Astrocyte (in vitro differentiated cells and primary cell): ENCODE measurements at regions not wholly inside any gene's neighbourhood (a gene's known extent, or its start where the extent isn't known, plus 50 kb on each side); places are given as distances from the start of the nearest gene placed in this dataset.

ENCODE experiments used
- DNase-seq: peaks from one replicate; pipeline ENCODE4 v3.0.0-alpha.2; 2010; ENCODE audit warnings: low read depth
- FAIRE-seq: peaks from 2 replicates; lab custom pipeline; 2011; peaks lifted over from hg19 to GRCh38; lab: Jason Lieb, UNC
- H2AFZ ChIP-seq: 2 replicates; pipeline ENCODE4 v1.6.0; 2012; ENCODE audit warnings: low read depth, low read length, inconsistent platforms
- H3K27ac ChIP-seq: 2 replicates; pipeline ENCODE4 v1.5.1; 2011; ENCODE audit warnings: low read depth, low read length, inconsistent platforms
- H3K27me3 ChIP-seq: 2 replicates; pipeline ENCODE4 v1.6.0; 2011; ENCODE audit warnings: low read length, inconsistent platforms; ENCODE audit not compliant: insufficient read depth
- H3K36me3 ChIP-seq: 2 replicates; pipeline ENCODE4 v1.5.1; 2011; ENCODE audit warnings: low read length, inconsistent platforms; ENCODE audit not compliant: insufficient read depth
- H3K4me1 ChIP-seq: 2 replicates; pipeline ENCODE4 v1.5.1; 2011; ENCODE audit warnings: low read length, inconsistent platforms; ENCODE audit not compliant: insufficient read depth
- H3K4me2 ChIP-seq: 2 replicates; pipeline ENCODE4 v1.6.0; 2012; ENCODE audit warnings: low read length, inconsistent platforms
- H3K4me3 ChIP-seq: 2 replicates; pipeline ENCODE4 v1.5.1; 2011; ENCODE audit warnings: low read depth, mild to moderate bottlenecking, low read length, inconsistent platforms; ENCODE audit not compliant: insufficient read depth
- H3K79me2 ChIP-seq: 2 replicates; pipeline ENCODE4 v1.6.0; 2012; ENCODE audit warnings: mild to moderate bottlenecking, low read length, inconsistent platforms; ENCODE audit not compliant: insufficient read depth
- H3K9ac ChIP-seq: 2 replicates; pipeline ENCODE4 v1.6.0; 2012; ENCODE audit warnings: mild to moderate bottlenecking, low read length, inconsistent platforms
- H3K9me3 ChIP-seq: 2 replicates; pipeline ENCODE4 v1.5.1; 2012; ENCODE audit warnings: low read depth, mild to moderate bottlenecking, low read length, inconsistent platforms; ENCODE audit not compliant: insufficient read depth
- H4K20me1 ChIP-seq: 2 replicates; pipeline ENCODE4 v1.6.0; 2012; ENCODE audit warnings: low read length, inconsistent platforms; ENCODE audit not compliant: insufficient read depth
- H3K27ac Mint-ChIP-seq: one replicate; pipeline ENCODE4 v1.8.0; 2021; ENCODE audit warnings: mild to moderate bottlenecking, mixed read lengths; ENCODE audit not compliant: unreplicated experiment
- H3K27me3 Mint-ChIP-seq: one replicate; pipeline ENCODE4 v1.8.0; 2021; ENCODE audit warnings: low read depth, mixed read lengths; ENCODE audit not compliant: unreplicated experiment
- H3K36me3 Mint-ChIP-seq: one replicate; pipeline ENCODE4 v1.8.0; 2021; ENCODE audit warnings: low read depth, mixed read lengths; ENCODE audit not compliant: unreplicated experiment
- H3K4me1 Mint-ChIP-seq: one replicate; pipeline ENCODE4 v1.8.0; 2021; ENCODE audit warnings: low read depth, mixed read lengths; ENCODE audit not compliant: unreplicated experiment
- H3K4me3 Mint-ChIP-seq: one replicate; pipeline ENCODE4 v1.8.0; 2021; ENCODE audit warnings: mild to moderate bottlenecking, moderate library complexity, mixed read lengths; ENCODE audit not compliant: unreplicated experiment
- H3K9me3 Mint-ChIP-seq: one replicate; pipeline ENCODE4 v1.8.0; 2021; ENCODE audit warnings: mild to moderate bottlenecking, mixed read lengths; ENCODE audit not compliant: unreplicated experiment
- EZH2 ChIP-seq: IDR thresholded peaks from 2 replicates; pipeline ENCODE4 v1.6.1; 2012; ENCODE audit warnings: mild to moderate bottlenecking, low read length, inconsistent platforms; ENCODE audit not compliant: insufficient read depth
- TF ChIP-seq, protein P1 (sequence below): IDR thresholded peaks from 2 replicates; pipeline ENCODE4 v1.5.1; 2011; ENCODE audit warnings: low read depth, mild to moderate bottlenecking, inconsistent platforms, low read length, moderate library complexity; ENCODE audit not compliant: insufficient read depth

GRCh38 chr3:102125197-102125993, 276.1 kb downstream of the NFKBIZ start:
- Histone ChIP-seq H3K4me2 (no peak overlapping the region), H3K27me3 (no peaks in the 10 kb centered on the region), H3K79me2 (no peaks in the 10 kb centered on the region), H2AFZ (no peak overlapping the region), H4K20me1 (no peaks in the 10 kb centered on the region), H3K36me3 (no peaks in the 10 kb centered on the region), H3K4me3 (no peak overlapping the region), H3K4me1 (peaks cover 2% of the 10 kb centered on the region), H3K9me3 (peaks cover 4% of the 10 kb centered on the region), H3K27ac (no peak overlapping the region), H3K9ac (no peak overlapping the region)
- TF ChIP-seq EZH2, result no peak
- TF ChIP-seq, protein P1, sequence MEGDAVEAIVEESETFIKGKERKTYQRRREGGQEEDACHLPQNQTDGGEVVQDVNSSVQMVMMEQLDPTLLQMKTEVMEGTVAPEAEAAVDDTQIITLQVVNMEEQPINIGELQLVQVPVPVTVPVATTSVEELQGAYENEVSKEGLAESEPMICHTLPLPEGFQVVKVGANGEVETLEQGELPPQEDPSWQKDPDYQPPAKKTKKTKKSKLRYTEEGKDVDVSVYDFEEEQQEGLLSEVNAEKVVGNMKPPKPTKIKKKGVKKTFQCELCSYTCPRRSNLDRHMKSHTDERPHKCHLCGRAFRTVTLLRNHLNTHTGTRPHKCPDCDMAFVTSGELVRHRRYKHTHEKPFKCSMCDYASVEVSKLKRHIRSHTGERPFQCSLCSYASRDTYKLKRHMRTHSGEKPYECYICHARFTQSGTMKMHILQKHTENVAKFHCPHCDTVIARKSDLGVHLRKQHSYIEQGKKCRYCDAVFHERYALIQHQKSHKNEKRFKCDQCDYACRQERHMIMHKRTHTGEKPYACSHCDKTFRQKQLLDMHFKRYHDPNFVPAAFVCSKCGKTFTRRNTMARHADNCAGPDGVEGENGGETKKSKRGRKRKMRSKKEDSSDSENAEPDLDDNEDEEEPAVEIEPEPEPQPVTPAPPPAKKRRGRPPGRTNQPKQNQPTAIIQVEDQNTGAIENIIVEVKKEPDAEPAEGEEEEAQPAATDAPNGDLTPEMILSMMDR, result no peak
- H3K9me3 Mint-ChIP-seq, result peaks cover 1% of the 10 kb centered on the region
- H3K27ac Mint-ChIP-seq, result no peak overlapping the region
- no peak overlapping the region for H3K4me3 Mint-ChIP-seq
- FAIRE-seq (no peak), DNase-seq (no peak)
- peaks cover 6% of the 10 kb centered on the region for H3K4me1 Mint-ChIP-seq
- H3K36me3 Mint-ChIP-seq, result no peaks in the 10 kb centered on the region
- no peaks in the 10 kb centered on the region for H3K27me3 Mint-ChIP-seq

DNA sequence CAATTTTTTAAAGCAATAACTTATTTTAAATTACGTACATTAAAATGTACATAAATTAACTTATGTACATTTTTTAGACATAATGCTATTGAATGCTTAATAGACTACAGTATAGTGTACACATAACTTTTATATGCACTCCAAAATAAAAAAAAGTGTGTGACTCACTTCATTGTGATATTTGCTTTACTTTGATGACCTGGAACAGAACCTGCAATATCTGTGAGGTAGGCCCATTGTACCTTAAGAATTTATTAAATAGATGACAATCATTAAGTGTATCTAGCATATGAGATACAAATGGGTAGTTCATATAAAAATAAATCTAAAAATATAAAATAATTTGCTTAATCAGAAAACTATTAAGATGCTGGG, 276.7 kb downstream of the NFKBIZ start:
- H4K20me1 ChIP-seq, result no peaks in the 10 kb centered on the region
- peaks cover 3% of the 10 kb centered on the region for H3K4me1 ChIP-seq
- no peaks in the 10 kb centered on the region for H3K27me3 ChIP-seq
- H3K27ac ChIP-seq, result no peak overlapping the region
- TF ChIP-seq, protein P1, result no peak
- TF ChIP-seq EZH2, result no peak
- Mint-ChIP-seq H3K4me3 (no peak overlapping the region), H3K27me3 (no peaks in the 10 kb centered on the region), H3K9me3 (peaks cover 1% of the 10 kb centered on the region), H3K27ac (no peak overlapping the region), H3K4me1 (peaks cover 9% of the 10 kb centered on the region), H3K36me3 (no peaks in the 10 kb centered on the region)
- no peak overlapping the region for H2AFZ ChIP-seq
- no peak overlapping the region for H3K9ac ChIP-seq
- no peaks in the 10 kb centered on the region for H3K36me3 ChIP-seq
- DNase-seq (no peak), FAIRE-seq (no peak)
- peaks cover 4% of the 10 kb centered on the region for H3K9me3 ChIP-seq
- H3K79me2 ChIP-seq, result no peaks in the 10 kb centered on the region
- H3K4me2 ChIP-seq, result no peak overlapping the region
- H3K4me3 ChIP-seq, result no peak overlapping the region
